Stimulated activated effector memory CD8-positive, alpha-beta T cell treated with anti-CD3 and anti-CD28 coated beads, Interleukin-12 subunit alpha, Interleukin-12 subunit beta, amount 100 ng/mL, for 72 hours (primary cell): ENCODE measurements at regions not wholly inside any gene's neighbourhood (a gene's known extent, or its start where the extent isn't known, plus 50 kb on each side); places are given as distances from the start of the nearest gene placed in this dataset.
"Not testable (repeated sequence)": the region's sequence is repeated elsewhere in the genome, so short reads cannot be mapped to it uniquely, and the experiment has no call there.

Source experiments
- ATAC-seq: fragments of 150-1000 bp; cut with Tn5 transposase; 2 replicates; pipeline ENCODE4 v1.10.0; 2021
- DNase-seq, 2 donors: peaks; one replicate each; pipeline ENCODE4 v3.0.0; 2021 to 2022; ENCODE audit warnings: low spot score in 2 of 2
- H3K27ac Mint-ChIP-seq: one replicate; pipeline ENCODE4 v1.8.0; 2022; ENCODE audit warnings: mild to moderate bottlenecking, mixed read lengths
- H3K36me3 Mint-ChIP-seq: one replicate; pipeline ENCODE4 v1.8.0; 2022; ENCODE audit warnings: mild to moderate bottlenecking, mixed read lengths
- H3K4me1 Mint-ChIP-seq: one replicate; pipeline ENCODE4 v1.8.0; 2022; ENCODE audit warnings: mixed read lengths
- H3K4me3 Mint-ChIP-seq: one replicate; pipeline ENCODE4 v1.8.0; 2022; ENCODE audit warnings: mild to moderate bottlenecking, mixed read lengths
- H3K9me3 Mint-ChIP-seq: one replicate; pipeline ENCODE4 v1.8.0; 2022; ENCODE audit warnings: mixed read lengths

DNA sequence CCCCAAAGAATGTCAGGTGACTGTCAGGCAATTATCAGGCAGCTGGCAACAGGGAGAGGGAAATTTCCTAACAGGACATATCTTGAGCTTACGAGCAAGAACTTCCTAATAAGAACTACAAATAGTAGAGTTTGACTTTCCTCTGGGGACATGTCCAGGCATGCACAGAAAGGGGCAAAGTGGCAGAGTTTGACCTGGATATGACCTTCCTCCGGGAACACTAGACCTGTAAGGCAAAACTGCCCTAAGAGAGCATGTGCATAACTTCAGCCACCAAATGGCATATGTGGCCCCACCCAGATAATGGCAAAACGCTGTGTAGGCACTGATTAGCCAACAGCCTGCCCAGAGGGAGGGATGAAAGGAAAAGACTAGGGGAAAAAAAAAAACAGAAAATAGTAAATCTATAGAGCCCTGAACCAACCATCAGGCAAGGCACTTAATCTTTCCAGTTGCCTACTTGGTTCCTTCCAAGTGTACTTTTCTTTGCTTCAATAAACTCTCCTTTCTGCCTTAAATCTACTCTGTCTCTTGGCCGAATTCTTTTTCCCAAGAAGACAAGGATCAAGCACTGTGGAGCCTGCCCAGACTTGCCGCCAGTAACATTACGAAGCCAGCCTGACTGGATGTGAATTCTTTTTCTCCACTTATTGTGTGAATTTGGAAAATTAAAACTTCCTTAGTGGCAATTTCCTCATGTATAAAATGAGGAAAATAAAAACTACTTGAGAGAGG lies 164.1 kb downstream of the SPTSSA start:
- no peaks in the 10 kb centered on the region for H3K36me3 Mint-ChIP-seq
- DNase-seq (no peak), ATAC-seq (no peak)
- H3K27ac Mint-ChIP-seq, result no peak overlapping the region
- no peaks in the 10 kb centered on the region for H3K4me1 Mint-ChIP-seq
- H3K4me3 Mint-ChIP-seq, result no peak overlapping the region
- no peaks in the 10 kb centered on the region for H3K9me3 Mint-ChIP-seq

DNA sequence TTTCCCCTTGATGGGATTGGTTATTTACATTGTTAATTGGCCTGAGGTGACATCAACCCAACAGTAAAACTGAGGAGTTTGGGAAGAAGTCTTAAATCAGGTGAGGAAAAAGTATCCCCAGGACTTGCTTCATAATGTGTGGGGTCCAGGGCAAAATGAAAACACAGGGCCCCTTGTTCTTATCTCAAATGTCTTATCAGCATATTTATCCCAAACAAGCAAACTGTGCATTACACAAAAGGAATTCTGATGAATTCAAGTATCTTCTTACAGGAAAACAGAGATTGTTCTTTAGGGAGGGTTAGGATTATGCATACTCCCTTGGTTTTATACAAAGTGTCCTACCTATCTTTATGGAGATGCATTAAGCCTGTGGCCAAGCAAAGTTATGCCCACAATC lies 178.4 kb downstream of the SPTSSA start:
- no peaks in the 10 kb centered on the region for H3K4me1 Mint-ChIP-seq

DNA sequence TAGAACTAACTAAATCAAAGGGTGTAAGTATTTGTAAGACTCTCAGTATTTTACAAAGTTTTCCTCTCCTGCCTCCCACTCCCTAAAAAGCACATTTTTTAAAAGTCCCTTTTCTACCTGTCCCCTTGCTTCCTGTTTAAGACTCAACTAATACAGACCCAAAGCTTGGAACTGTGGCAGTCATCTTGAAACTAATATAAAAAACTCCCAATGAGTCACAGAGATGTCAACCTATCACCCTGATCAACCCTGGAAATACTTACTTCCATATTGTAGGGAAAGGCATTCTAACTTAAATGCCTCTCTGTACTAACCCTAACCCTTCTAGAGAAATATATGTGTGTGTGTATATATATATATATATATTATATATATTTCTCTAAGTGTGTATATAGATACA lies 184.8 kb downstream of the SPTSSA start:
- Mint-ChIP-seq H3K4me1 (no peaks in the 10 kb centered on the region), H3K9me3 (no peaks in the 10 kb centered on the region), H3K4me3 (no peak overlapping the region), H3K36me3 (no peaks in the 10 kb centered on the region), H3K27ac (no peak overlapping the region)
- ATAC-seq, result peak; percentile 57
- DNase-seq, result no peak

More for the DNA sequence above, 178.4 kb downstream of the SPTSSA start:
- Mint-ChIP-seq H3K9me3 (no peaks in the 10 kb centered on the region), H3K4me3 (no peak overlapping the region), H3K36me3 (no peaks in the 10 kb centered on the region), H3K27ac (no peak overlapping the region)
- no peak for DNase-seq
- no peak for ATAC-seq

DNA sequence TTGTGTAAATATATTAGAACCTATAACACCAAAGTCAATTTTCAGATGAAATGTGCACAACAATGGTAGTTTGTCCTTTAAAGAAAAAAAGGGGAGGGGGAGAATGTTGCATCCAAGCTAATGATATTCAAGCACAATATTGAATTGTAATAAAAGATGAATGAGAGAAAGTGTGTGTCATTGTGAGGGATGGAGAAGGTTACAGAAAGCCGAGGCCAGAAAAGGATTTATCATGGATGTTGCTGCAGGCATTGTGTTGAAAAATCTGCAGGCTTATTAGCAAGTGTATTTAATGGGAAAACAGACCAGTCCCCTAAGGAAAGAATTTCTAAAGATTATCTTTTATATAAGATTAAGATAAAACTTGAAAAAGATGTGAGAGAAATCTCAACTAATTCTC lies 186.5 kb downstream of the SPTSSA start:
- ATAC-seq (no peak), DNase-seq (no peak)
- no peaks in the 10 kb centered on the region for H3K4me1 Mint-ChIP-seq
- no peak overlapping the region for H3K27ac Mint-ChIP-seq
- no peaks in the 10 kb centered on the region for H3K9me3 Mint-ChIP-seq
- no peak overlapping the region for H3K4me3 Mint-ChIP-seq
- H3K36me3 Mint-ChIP-seq, result no peaks in the 10 kb centered on the region

DNA sequence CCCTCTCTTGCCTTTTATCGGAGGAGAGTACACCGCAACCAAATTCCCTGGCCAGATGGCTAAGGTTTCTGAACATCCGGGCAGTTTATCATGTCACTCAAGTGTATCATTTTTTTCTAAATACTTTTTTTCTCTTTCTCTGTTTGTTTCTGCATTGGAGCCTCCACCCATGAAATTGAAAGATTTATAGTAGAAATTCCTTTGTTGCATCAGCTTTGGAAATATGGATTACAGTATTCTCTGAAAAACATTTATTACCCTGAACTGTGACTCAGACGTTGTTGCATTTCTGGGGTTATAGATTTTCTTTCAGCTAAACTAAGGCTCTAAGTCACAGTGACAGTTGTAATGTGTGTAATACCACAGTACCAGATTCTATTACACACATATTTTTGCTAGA lies 187.0 kb downstream of the SPTSSA start:
- ATAC-seq, result no peak
- H3K9me3 Mint-ChIP-seq, result no peaks in the 10 kb centered on the region

DNA sequence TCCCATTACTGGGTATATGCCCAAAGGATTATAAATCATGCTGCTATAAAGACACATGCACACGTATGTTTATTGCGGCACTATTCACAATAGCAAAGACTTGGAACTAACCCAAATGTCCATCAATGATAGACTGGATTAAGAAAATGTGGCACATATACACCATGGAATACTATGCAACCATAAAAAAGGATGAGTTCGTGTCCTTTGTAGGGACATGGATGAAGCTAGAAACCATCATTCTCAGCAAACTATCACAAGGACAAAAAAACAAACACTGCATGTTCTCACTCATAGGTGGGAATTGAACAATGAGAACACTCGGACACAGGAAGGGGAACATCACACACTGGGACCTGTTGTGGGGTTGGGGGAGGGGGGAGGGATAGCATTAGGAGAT lies 188.3 kb downstream of the SPTSSA start:
- DNase-seq, ATAC-seq, H3K9me3 Mint-ChIP-seq, H3K4me1 Mint-ChIP-seq, H3K36me3 Mint-ChIP-seq, H3K27ac Mint-ChIP-seq, H3K4me3 Mint-ChIP-seq: not testable (repeated sequence)

More for the DNA sequence above, 187.0 kb downstream of the SPTSSA start:
- Mint-ChIP-seq H3K4me1 (no peaks in the 10 kb centered on the region), H3K36me3 (no peaks in the 10 kb centered on the region), H3K27ac (no peak overlapping the region), H3K4me3 (no peak overlapping the region)
- no peak for DNase-seq

DNA sequence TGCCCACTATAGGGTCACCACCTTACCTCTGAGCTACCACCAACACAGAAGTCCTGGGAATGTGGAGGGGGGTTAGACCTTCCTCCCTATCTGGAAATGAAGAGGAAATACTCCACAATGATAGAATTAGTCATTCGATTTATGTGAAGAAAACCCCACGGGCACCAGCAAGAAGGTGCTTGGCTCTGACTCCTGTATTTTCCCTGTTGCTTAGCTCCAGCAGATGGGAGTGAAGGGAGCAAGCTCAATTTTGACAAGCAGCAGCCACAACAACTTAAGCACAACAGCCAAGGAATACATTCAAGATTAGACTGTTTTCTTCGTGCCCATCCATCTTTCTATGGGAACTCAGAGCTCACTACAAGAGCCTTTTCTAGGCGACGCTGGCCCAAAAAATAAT lies 191.7 kb downstream of the SPTSSA start:
- Mint-ChIP-seq H3K27ac (no peak overlapping the region), H3K36me3 (no peaks in the 10 kb centered on the region), H3K4me3 (no peak overlapping the region), H3K4me1 (no peaks in the 10 kb centered on the region), H3K9me3 (no peaks in the 10 kb centered on the region)
- ATAC-seq, result no peak
- DNase-seq, result no peak

DNA sequence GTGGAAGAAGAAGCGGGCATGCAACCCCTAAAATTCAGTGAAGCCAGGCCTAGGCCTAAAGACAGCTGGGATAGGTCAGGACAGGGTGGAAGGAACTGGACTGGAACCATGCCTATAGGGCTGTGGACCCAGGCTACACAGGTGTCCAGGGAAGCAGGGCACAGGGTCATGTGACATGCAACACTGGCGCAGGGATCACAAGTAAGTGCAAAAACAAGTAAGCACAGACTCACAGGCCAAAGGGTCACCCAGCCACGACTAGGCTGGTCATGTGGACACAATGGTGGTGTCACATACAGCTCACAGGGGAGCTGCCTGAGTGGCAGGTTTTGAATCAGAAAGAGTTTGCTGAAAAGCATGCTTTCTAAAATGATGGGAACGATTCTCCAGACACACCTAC lies 195.7 kb downstream of the SPTSSA start:
- H3K4me1 Mint-ChIP-seq, result no peaks in the 10 kb centered on the region
- no peak overlapping the region for H3K27ac Mint-ChIP-seq
- H3K4me3 Mint-ChIP-seq, result no peak overlapping the region
- no peaks in the 10 kb centered on the region for H3K9me3 Mint-ChIP-seq
- DNase-seq (no peak), ATAC-seq (peak; percentile 24)
- H3K36me3 Mint-ChIP-seq, result no peaks in the 10 kb centered on the region

DNA sequence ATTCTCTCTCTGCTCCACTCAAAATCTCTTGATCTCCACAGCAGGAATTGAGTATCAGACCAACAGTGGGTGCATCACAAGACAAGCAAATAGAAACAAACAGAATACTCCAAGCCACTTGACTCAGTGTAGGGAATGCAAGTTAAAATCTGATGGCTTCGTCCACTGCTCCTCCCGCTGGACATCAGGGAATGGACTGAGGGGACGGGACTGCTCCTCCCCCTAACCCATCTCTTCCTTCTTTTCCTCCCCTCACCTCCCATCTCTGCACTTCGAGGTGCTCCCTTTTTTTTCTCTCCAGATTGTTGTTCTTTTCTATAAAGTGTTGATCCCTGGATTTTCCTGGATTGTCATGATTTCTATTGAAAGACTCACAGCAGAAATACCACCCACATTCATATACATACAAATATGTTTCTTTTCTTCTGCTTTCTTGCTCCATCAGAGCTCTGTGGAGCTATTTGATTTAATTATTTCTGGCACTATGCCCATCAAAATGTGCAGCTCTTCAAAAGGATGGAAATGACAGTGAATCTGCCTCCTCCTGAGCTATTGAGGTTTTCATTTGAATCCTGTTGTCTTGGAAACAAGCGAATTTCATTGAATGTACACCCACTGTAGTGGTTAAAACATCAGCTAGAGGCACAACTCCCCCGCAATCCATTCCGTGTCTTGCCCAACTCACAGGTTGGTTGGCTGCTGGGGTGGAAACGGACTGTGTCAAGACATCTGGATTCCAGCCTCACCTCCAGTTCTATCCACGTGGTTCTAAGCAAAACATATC lies 199.7 kb downstream of the SPTSSA start:
- ATAC-seq, result no peak
- Mint-ChIP-seq H3K36me3 (no peaks in the 10 kb centered on the region), H3K27ac (no peak overlapping the region), H3K4me3 (no peak overlapping the region), H3K4me1 (no peaks in the 10 kb centered on the region), H3K9me3 (no peaks in the 10 kb centered on the region)
- DNase-seq, result no peak

DNA sequence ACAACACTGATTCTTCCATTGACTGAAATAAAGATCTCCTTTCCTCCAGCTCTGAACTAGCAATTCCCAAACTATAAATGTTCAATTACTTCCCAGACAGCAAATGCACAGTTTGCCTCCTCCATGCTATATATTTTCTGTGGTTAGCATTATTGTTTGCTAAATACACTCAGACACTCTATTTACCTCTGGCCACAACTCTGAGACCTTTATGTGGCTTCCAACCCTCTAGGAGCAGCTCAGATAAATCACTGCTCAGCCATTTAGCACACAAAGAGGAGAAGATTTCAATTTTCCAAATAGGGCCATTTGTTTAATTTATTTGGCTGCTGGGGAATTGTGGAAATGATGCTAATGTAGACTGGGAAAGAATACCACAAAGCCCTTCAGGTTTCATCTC lies 202.0 kb downstream of the SPTSSA start:
- Mint-ChIP-seq H3K9me3 (no peaks in the 10 kb centered on the region), H3K36me3 (no peaks in the 10 kb centered on the region), H3K4me1 (no peaks in the 10 kb centered on the region), H3K27ac (no peak overlapping the region), H3K4me3 (no peak overlapping the region)
- ATAC-seq (no peak), DNase-seq (no peak)

DNA sequence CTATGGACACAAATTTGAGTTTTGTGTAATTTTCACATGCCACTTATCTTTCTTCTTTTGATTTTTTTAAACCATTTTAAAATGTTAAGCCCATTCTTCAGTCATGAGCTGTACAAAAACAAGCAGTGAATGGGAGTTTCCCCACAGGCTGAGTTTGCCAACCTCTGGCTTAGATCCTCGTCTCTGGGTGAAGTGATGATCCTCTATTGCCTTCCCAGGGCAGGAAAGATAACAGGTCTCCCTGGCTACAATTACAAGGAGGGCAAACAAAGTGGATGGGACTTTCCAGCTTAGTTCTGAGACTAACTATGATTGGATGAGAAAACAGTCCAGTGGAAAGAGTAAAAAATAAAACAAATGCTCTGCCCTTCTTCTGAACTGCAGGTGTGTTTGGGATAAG lies 203.7 kb downstream of the SPTSSA start:
- Mint-ChIP-seq H3K4me3 (no peak overlapping the region), H3K9me3 (no peaks in the 10 kb centered on the region), H3K36me3 (no peaks in the 10 kb centered on the region), H3K4me1 (no peaks in the 10 kb centered on the region), H3K27ac (no peak overlapping the region)
- no peak for DNase-seq
- no peak for ATAC-seq

DNA sequence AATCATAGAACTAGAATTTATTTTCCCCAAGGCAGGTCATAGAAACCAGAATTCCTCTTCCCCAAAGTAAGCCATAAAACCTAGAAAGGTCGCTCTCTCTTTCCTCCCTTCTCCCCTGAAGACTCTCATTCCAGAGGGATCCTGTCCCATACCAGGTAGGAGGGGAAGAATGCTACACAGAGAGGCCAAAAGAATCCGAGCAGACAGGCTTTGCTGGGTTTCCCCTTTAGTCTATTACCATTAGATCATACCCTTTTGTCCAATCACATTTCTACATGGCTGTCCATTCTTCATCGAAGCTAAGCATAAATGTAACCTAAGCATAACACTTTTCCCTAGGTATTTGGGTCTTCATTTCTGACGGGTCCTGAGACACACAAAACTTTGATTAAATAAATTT lies 204.5 kb downstream of the SPTSSA start:
- H3K27ac Mint-ChIP-seq, result no peak overlapping the region
- ATAC-seq, result no peak
- H3K9me3 Mint-ChIP-seq, result no peaks in the 10 kb centered on the region

DNA sequence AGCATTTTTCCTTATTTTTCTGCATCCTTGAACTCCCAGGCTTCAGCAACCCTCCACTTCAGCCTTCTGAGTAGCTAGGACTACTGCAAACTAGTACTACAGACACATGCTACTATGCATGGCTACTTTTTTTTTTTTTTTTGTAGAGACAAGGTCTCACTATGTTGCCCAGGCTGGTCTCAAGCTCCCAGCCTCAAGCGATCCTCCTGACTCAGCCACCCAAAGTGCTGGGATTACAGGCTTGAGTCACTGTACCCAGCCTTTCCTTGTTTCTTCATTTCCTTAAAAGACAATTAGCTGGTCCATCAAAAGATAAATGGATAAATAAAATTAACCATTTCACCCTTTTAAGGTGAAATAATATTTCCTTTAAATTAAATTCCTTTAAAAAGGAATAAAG lies 205.8 kb downstream of the SPTSSA start:
- Mint-ChIP-seq H3K27ac (no peak overlapping the region), H3K4me3 (no peak overlapping the region), H3K4me1 (no peaks in the 10 kb centered on the region), H3K9me3 (no peaks in the 10 kb centered on the region), H3K36me3 (no peaks in the 10 kb centered on the region)
- DNase-seq, result no peak
- no peak for ATAC-seq

More for the DNA sequence above, 204.5 kb downstream of the SPTSSA start:
- no peaks in the 10 kb centered on the region for H3K36me3 Mint-ChIP-seq
- no peak overlapping the region for H3K4me3 Mint-ChIP-seq
- no peak for DNase-seq
- H3K4me1 Mint-ChIP-seq, result no peaks in the 10 kb centered on the region

DNA sequence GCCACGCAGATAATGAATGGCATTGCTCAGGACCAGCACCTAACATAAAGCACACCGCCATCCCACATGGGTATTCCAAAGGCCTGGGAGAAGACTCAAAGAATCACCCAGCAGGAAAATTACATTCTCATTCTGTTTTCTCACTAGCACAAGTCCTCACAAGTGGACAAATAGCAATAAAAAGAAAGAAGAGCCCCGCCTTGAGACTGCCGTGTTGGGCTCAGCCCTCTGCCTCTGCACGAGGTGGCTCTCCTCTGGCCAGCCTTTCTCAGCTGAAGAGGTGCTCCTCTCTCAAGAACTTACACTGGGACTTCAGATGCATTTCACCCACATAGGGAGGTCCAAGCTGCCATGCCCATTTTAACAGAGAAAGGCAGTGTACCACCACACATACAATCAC lies 207.5 kb downstream of the SPTSSA start:
- DNase-seq, result no peak
- H3K4me3 Mint-ChIP-seq, result no peak overlapping the region
- no peaks in the 10 kb centered on the region for H3K36me3 Mint-ChIP-seq
- no peak for ATAC-seq
- no peak overlapping the region for H3K27ac Mint-ChIP-seq
- no peaks in the 10 kb centered on the region for H3K4me1 Mint-ChIP-seq
- no peaks in the 10 kb centered on the region for H3K9me3 Mint-ChIP-seq

DNA sequence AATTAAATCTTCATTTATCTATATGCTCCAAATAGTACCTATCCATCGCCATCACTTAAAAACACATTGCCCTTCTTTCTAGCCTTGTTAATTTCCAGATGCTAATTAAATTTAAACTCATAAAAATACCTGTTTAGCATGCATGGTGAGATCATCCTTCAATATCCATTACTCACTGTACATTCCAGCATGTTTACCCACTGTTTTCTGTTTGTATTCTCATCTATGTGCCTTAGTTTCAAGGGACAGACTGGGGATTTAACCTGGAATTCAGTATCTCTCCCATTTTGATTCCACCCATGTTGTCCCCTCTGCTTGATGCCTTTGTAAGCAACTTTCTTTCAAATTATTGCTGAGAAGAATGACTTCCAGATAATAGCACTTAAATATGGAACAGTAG lies 208.0 kb downstream of the SPTSSA start:
- H3K27ac Mint-ChIP-seq, result no peak overlapping the region
- ATAC-seq (no peak), DNase-seq (no peak)
- no peak overlapping the region for H3K4me3 Mint-ChIP-seq
- H3K4me1 Mint-ChIP-seq, result no peaks in the 10 kb centered on the region
- no peaks in the 10 kb centered on the region for H3K36me3 Mint-ChIP-seq
- H3K9me3 Mint-ChIP-seq, result no peaks in the 10 kb centered on the region

DNA sequence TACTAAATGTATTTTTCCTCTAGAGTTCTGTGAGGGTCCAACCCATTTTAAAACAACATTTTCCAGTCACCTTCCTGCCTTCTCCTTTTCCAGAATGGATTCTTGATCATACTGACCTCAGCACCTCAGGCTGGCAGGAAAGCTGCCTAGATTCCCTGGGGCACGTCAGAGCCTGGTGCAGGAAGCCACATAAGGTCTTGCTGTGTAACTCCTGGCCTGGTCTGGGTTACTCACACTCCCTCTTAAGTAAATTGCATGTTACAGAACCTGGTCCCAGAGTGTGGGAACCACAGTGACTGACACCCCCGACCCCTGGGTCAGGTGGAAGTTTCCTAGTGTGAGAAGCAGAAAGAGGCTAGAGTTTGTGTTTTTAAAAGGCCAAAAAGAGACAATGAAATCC lies 209.8 kb downstream of the SPTSSA start:
- H3K4me3 Mint-ChIP-seq, result no peak overlapping the region
- H3K4me1 Mint-ChIP-seq, result no peaks in the 10 kb centered on the region
- H3K9me3 Mint-ChIP-seq, result no peaks in the 10 kb centered on the region
- ATAC-seq (no peak), DNase-seq (no peak)
- no peaks in the 10 kb centered on the region for H3K36me3 Mint-ChIP-seq
- no peak overlapping the region for H3K27ac Mint-ChIP-seq
